ENCODE measurements at regions not wholly inside any gene's neighbourhood (a gene's known extent, or its start where the extent isn't known, plus 50 kb on each side); places are given as distances from the start of the nearest gene placed in this dataset.

DNA sequence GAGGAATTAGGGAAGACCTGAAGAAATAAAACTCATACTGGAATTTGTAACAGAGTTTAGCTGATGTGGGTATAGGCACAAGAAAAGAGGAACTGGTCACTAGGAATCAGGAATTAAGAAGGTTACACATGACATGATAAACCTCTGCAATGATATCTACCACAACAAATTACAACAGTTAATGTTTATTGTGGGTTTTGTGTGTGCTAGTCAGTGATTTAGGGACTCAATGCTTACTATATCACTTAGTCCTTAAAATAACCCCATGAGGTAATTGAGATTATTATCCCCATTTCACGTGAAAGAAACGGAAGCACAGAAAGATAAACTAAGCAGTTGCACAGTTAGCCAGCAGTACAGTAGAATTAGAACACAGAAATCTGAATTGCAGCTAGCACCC is 415.8 kb upstream of the ZEB2 start:
- Mint-ChIP-seq H3K27ac (no peak overlapping the region), H3K4me3 (no peak overlapping the region), H3K4me1 (ENCODE audit: low read depth) (no peaks in the 10 kb centered on the region), H3K9me3 (no peaks in the 10 kb centered on the region), H3K36me3 (ENCODE audit: low read depth) (no peaks in the 10 kb centered on the region), H3K27me3 (ENCODE audit: insufficient read depth) (no peaks in the 10 kb centered on the region)
- no peak for DNase-seq (ENCODE audit: low spot score)
- intact Hi-C loops (cut with micrococcal nuclease), result no loop called here

DNA sequence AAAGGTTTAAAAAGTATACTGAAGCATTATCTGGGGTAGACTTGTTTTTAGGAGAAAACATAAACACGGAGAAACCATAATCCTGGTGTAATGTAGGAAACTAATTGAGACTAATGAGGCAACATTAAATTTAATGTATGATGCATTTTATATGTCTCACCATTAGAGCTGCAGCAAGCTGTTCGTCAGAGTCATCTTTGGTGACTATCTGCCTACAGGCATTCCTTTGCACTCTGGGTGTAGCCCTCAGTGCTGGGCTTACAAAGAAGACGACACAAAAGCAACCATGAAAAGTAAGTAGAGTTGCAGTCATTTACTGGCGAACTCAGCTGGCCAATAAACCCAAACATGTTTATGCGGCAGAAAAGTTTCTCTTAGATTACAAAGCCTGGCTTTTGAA is 415.3 kb upstream of the ZEB2 start:
- Mint-ChIP-seq H3K27ac (no peak overlapping the region), H3K9me3 (no peaks in the 10 kb centered on the region), H3K4me3 (no peak overlapping the region), H3K36me3 (ENCODE audit: low read depth) (no peaks in the 10 kb centered on the region), H3K27me3 (ENCODE audit: insufficient read depth) (no peaks in the 10 kb centered on the region), H3K4me1 (ENCODE audit: low read depth) (no peaks in the 10 kb centered on the region)
- intact Hi-C loops (cut with micrococcal nuclease), result no loop called here
- DNase-seq (ENCODE audit: low spot score), result no peak

DNA sequence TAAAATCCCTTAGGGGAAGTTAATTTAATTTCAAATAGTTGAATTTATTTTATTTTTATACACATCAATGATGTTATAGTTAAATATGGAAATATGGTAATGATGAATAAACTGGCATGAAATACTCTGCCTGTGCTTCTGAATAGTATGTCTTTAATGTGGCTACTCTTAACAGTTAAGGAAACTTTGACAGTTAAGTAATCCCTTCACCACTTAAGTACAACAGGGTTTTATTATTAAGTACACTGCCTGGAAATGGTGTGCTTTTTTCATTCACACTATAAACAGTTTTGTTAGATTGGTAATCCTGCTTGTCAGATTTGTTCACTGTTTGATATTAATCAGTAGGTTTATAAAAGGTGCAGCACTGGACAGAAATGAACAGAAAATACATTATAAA is 412.0 kb upstream of the ZEB2 start:
- Mint-ChIP-seq H3K4me1 (ENCODE audit: low read depth) (no peaks in the 10 kb centered on the region), H3K36me3 (ENCODE audit: low read depth) (no peaks in the 10 kb centered on the region), H3K27ac (no peak overlapping the region), H3K4me3 (no peak overlapping the region), H3K27me3 (ENCODE audit: insufficient read depth) (no peaks in the 10 kb centered on the region), H3K9me3 (no peaks in the 10 kb centered on the region)
- intact Hi-C loops (cut with micrococcal nuclease), result no loop called here
- no peak for DNase-seq (ENCODE audit: low spot score)

DNA sequence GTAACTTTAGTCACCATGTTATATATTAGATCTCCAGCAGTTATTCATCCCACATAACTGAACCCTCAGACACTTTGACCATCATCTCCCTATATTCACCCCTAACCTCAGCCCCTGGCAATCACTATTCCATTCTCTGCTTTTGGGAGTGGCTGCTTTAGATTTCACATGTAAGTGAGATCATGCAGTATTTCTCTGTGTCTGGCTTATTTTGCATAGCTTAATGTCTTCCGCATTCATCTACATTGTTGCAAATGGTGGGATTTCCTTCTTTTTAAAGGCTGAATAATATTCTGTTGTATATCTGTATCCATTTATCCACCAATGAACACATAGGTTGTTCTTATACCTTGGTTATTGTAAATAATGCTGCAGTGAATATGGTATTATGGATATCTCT is 411.6 kb upstream of the ZEB2 start:
- H3K27me3 Mint-ChIP-seq (ENCODE audit: insufficient read depth), result no peaks in the 10 kb centered on the region
- H3K4me1 Mint-ChIP-seq (ENCODE audit: low read depth), result no peaks in the 10 kb centered on the region
- intact Hi-C loops (cut with micrococcal nuclease), result no loop called here
- no peak overlapping the region for H3K4me3 Mint-ChIP-seq
- no peak overlapping the region for H3K27ac Mint-ChIP-seq
- DNase-seq (ENCODE audit: low spot score), result no peak
- H3K36me3 Mint-ChIP-seq (ENCODE audit: low read depth), result no peaks in the 10 kb centered on the region
- H3K9me3 Mint-ChIP-seq, result no peaks in the 10 kb centered on the region

DNA sequence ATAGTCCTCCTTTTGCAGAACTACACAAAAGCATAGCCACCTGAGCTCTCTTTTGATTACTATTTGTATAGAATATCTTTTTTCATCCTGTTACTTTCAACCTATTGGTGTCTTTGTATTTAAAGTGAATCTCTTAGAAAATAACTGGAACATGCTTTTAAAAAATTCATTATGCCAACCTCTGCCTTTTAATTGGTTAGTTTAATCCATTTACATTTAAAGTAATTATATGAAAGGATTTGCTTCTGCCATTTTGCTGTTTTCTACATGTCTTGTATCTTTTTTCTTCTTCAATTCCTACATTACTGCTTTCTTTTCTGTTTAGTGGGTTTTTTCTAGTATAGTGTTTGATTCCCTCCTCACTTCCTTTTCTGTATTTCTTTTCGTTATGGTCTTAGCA is 407.5 kb upstream of the ZEB2 start:
- intact Hi-C loops (cut with micrococcal nuclease), result no loop called here
- Mint-ChIP-seq H3K4me3 (no peak overlapping the region), H3K27ac (no peak overlapping the region), H3K4me1 (ENCODE audit: low read depth) (no peaks in the 10 kb centered on the region), H3K36me3 (ENCODE audit: low read depth) (no peaks in the 10 kb centered on the region), H3K9me3 (no peaks in the 10 kb centered on the region), H3K27me3 (ENCODE audit: insufficient read depth) (no peaks in the 10 kb centered on the region)
- no peak for DNase-seq (ENCODE audit: low spot score)

DNA sequence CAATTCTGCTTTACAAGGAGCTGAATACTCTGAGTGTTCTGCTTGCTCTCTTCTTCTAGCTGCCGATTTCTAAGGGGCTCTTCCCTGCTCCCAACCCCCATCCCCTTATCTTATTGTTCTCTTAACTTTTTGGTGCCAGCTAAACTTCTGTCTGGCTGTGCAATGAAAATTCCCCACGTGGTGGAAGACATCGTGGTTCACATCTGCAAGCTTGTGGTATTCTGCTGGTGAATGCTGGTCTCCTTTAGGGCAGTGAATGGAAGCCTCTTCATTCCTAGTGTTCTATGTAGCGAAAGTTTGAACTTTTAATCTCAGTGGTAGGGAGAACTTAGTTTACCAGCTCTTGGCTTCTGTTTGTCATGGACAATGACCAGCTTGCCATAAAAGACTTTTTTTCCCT is 406.0 kb upstream of the ZEB2 start:
- H3K9me3 Mint-ChIP-seq, result no peaks in the 10 kb centered on the region
- intact Hi-C loops (cut with micrococcal nuclease), result no loop called here
- no peak overlapping the region for H3K27ac Mint-ChIP-seq

DNA sequence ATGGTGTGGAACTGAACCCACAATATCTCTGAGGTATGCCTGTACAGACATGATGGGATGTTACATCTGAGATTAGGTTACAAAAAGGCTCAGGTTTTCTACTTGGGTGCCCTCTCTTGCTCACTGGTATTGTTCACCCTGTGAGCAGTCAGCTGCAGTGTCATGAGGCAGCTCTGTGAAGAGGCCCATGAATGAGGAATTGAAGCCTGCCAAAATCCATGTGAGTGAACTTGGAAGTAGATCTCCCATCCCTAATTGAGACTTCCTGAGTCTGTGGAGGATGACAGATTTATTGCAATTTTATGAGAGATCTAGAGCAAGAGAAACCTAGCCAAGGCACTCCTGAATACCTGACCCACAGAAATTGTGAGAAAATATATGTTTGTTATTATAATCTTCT is 404.9 kb upstream of the ZEB2 start:
- intact Hi-C loops (cut with micrococcal nuclease), result no loop called here
- DNase-seq (ENCODE audit: low spot score), result no peak
- Mint-ChIP-seq H3K36me3 (ENCODE audit: low read depth) (no peaks in the 10 kb centered on the region), H3K27me3 (ENCODE audit: insufficient read depth) (no peaks in the 10 kb centered on the region), H3K9me3 (no peaks in the 10 kb centered on the region), H3K4me3 (no peak overlapping the region), H3K4me1 (ENCODE audit: low read depth) (no peaks in the 10 kb centered on the region), H3K27ac (no peak overlapping the region)

More for the DNA sequence above, 406.0 kb upstream of the ZEB2 start:
- Mint-ChIP-seq H3K36me3 (ENCODE audit: low read depth) (no peaks in the 10 kb centered on the region), H3K4me3 (no peak overlapping the region), H3K27me3 (ENCODE audit: insufficient read depth) (no peaks in the 10 kb centered on the region), H3K4me1 (ENCODE audit: low read depth) (no peaks in the 10 kb centered on the region)
- no peak for DNase-seq (ENCODE audit: low spot score)

DNA sequence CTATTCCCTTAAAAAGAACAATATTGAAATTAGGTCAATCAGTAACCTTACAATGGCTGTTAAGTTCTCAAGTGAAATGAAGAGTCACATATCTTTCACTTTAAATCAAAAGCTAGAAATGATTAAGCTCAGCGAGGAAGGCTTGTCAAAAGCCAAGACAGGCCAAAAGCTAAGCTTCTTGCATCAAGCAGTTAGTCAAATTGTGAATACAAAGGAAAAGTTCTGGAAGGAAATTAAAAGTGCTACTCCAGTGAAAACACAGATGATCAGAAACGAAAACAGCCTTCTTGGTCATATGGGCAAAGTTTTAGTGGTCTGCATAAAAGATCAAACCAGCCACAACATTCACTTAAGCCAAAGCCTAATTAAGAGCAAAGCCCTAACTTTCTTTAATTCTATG is 402.6 kb upstream of the ZEB2 start:
- DNase-seq (ENCODE audit: low spot score), result no peak
- Mint-ChIP-seq H3K27ac (no peak overlapping the region), H3K4me3 (no peak overlapping the region), H3K27me3 (ENCODE audit: insufficient read depth) (no peaks in the 10 kb centered on the region), H3K4me1 (ENCODE audit: low read depth) (no peaks in the 10 kb centered on the region), H3K36me3 (ENCODE audit: low read depth) (no peaks in the 10 kb centered on the region), H3K9me3 (no peaks in the 10 kb centered on the region)
- intact Hi-C loops (cut with micrococcal nuclease), result no loop called here

DNA sequence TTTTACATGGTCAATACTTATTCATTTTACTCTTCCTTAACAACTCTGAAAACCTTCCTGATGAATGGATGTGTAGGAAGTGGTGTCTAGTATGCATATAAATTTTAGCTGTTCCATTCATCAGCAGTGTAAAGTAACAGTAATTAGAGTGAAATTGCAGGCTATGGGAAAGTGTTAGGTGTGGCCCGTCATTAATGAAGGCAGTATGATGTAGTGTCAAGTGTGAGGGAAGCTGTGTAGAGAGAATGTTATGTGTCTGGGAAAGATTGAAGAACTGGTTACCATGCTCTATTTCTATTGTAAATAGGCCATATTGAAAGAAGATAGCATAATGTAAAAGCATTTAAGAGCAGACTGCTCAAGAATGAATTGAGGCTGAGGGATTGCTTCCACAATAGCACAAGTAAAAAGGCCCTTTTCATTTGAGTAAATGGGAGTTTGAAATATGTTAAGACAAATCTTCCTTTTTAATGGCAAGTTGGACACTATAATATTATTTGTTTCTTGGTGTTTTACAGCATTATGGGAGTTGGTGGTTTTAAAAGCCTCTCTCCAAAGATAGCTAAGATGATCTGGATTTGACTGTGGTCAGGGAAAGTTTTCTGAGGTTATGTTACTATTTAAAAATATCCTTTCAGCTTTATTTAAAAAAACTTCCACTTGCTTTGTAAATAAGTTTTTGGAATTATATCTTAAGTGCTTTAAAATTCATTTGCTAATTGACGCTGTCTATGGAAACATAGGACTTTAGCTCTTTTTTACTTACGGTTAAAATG is 401.0 kb upstream of the ZEB2 start:
- Mint-ChIP-seq H3K27ac (no peak overlapping the region), H3K27me3 (ENCODE audit: insufficient read depth) (no peaks in the 10 kb centered on the region), H3K36me3 (ENCODE audit: low read depth) (no peaks in the 10 kb centered on the region), H3K9me3 (no peaks in the 10 kb centered on the region), H3K4me1 (ENCODE audit: low read depth) (no peaks in the 10 kb centered on the region), H3K4me3 (no peak overlapping the region)
- DNase-seq (ENCODE audit: low spot score), result no peak
- intact Hi-C loops (cut with micrococcal nuclease), result no loop called here

DNA sequence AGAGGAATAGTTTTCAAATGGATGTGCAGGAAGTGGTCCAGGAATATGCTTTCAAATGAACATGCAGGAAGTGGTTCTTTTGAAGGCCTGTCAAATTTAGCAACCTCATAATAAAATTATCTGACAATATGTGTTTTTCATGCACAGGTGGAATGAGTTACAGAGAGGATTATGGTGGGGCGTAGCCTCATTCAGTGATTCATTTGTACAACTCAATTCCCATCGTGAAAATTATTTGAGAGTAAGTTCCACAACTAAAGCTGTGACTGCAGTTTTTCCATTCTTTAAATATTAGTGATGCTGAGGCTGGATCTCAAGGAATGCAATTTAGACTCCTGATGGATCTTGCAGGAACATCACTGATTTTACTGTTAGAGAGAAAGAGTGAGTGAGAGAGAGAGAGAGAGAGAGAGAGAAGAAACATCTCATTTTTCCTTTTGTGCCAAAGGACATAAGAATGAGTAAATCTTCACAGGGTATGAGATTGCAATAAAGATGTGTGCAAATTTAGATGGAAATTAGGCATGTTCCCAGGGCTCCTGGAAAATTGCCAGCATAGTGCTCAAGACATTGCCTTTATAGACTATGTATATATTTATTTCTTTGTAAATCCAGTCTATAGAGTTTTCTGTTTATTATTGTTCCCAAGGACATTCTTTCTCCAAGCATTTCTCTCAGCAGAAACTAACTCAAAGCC is 394.9 kb upstream of the ZEB2 start:
- H3K27ac Mint-ChIP-seq, result no peak overlapping the region
- intact Hi-C loops (cut with micrococcal nuclease), result no loop called here
- no peaks in the 10 kb centered on the region for H3K9me3 Mint-ChIP-seq
- DNase-seq (ENCODE audit: low spot score), result no peak
- H3K27me3 Mint-ChIP-seq (ENCODE audit: insufficient read depth), result no peaks in the 10 kb centered on the region
- no peak overlapping the region for H3K4me3 Mint-ChIP-seq
- no peaks in the 10 kb centered on the region for H3K36me3 Mint-ChIP-seq (ENCODE audit: low read depth)
- no peaks in the 10 kb centered on the region for H3K4me1 Mint-ChIP-seq (ENCODE audit: low read depth)

DNA sequence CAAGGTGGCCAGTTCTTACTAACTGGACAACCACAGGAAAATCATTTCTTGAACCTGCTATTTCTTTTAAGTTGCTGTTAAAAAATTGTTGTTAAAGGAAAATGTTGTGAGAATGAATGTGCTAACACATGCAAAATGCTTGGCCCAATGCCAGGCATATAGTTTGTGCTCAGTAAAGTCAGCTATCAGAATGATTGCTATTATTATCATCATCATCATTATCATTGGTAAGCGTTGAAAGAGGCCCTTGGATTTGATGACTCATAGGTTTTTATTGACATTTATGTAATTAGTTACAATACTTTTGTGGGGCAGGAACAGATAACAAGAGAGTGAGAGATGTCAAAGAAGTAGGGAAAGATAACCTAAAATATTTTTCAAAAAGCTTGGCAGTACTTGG is 394.2 kb upstream of the ZEB2 start:
- H3K9me3 Mint-ChIP-seq, result no peaks in the 10 kb centered on the region
- no peaks in the 10 kb centered on the region for H3K36me3 Mint-ChIP-seq (ENCODE audit: low read depth)
- H3K4me1 Mint-ChIP-seq (ENCODE audit: low read depth), result no peaks in the 10 kb centered on the region
- no peak for DNase-seq (ENCODE audit: low spot score)
- intact Hi-C loops (cut with micrococcal nuclease), result no loop called here
- no peaks in the 10 kb centered on the region for H3K27me3 Mint-ChIP-seq (ENCODE audit: insufficient read depth)
- H3K27ac Mint-ChIP-seq, result no peak overlapping the region
- no peak overlapping the region for H3K4me3 Mint-ChIP-seq

DNA sequence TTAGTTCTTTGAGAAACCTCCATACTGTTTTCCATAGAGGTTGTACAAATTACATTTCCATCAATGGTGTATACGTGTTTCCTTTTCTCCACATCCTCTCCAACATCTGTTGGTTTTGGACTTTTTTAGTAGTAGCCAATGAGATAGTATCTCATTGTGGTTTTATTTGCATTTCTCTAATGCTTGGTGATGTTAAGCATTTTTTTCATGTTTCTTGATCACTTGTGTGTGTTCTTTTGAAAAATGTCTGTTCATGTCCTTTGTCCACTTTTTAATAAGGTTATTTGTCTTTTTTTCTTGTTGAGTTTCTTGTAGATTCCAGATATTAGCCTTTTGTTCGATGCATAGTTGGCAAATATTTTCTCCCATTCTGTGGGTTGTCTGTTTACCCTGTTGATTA is 392.3 kb upstream of the ZEB2 start:
- Mint-ChIP-seq H3K4me1 (ENCODE audit: low read depth) (no peaks in the 10 kb centered on the region), H3K27me3 (ENCODE audit: insufficient read depth) (no peaks in the 10 kb centered on the region), H3K36me3 (ENCODE audit: low read depth) (no peaks in the 10 kb centered on the region), H3K9me3 (no peaks in the 10 kb centered on the region), H3K27ac (no peak overlapping the region), H3K4me3 (no peak overlapping the region)
- no peak for DNase-seq (ENCODE audit: low spot score)
- intact Hi-C loops (cut with micrococcal nuclease), result no loop called here

DNA sequence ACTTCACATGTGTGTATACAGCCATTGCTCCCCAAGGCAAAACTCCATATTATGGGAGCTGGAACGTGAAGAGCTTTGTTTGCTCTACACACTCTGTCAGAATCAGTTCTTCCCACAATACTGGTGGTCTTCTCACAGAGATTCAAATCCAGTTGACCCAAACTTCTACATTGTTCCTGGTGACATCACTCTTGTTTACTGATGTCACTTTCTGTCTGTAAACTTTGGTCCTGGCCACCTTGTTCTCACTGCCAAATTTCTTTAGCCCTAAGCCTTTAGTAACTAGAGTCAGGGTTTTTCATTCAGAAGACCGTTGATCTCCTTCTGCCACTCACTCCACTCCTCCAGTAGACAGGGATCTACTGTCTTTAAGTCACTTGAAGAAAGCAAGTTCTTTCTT is 386.0 kb upstream of the ZEB2 start:
- intact Hi-C loops (cut with micrococcal nuclease), result no loop called here
- Mint-ChIP-seq H3K27me3 (ENCODE audit: insufficient read depth) (no peaks in the 10 kb centered on the region), H3K36me3 (ENCODE audit: low read depth) (no peaks in the 10 kb centered on the region), H3K4me3 (no peak overlapping the region), H3K4me1 (ENCODE audit: low read depth) (no peaks in the 10 kb centered on the region), H3K9me3 (no peaks in the 10 kb centered on the region), H3K27ac (no peak overlapping the region)
- no peak for DNase-seq (ENCODE audit: low spot score)

DNA sequence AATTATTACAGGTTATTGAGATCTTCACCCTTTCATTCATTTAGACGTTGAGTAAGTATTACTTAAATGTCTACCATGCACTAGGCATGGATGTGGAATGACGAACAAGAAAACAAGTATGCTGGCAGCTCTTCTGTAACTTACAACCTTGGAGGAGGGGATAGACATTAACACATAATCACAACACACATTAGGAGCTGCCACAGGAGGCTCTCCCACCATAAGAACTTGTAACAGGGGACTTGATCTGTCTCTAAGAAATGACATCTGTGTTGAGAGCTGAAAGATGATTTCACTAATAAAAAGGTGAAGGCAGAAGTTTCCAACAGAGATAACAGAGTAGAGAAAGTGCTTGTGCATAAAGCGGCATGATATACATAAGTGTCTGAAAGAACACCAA is 384.7 kb upstream of the ZEB2 start:
- Mint-ChIP-seq H3K9me3 (no peaks in the 10 kb centered on the region), H3K27me3 (ENCODE audit: insufficient read depth) (no peaks in the 10 kb centered on the region), H3K36me3 (ENCODE audit: low read depth) (no peaks in the 10 kb centered on the region), H3K27ac (no peak overlapping the region), H3K4me3 (no peak overlapping the region), H3K4me1 (ENCODE audit: low read depth) (no peaks in the 10 kb centered on the region)
- no peak for DNase-seq (ENCODE audit: low spot score)
- intact Hi-C loops (cut with micrococcal nuclease), result no loop called here

Data from activated T-helper 1 cell treated with anti-CD3 and anti-CD28 coated beads, Interleukin-12 subunit alpha, Interleukin-12 subunit beta, Interleukin-2, Interleukin-4 antibody, amounts not matched to agents 30 ng/mL and 10 ng/mL and 1 ng/mL, durations not matched to agents 14 hours and 24 hours and 36 hours (primary cell).